DOHH2 (cell line): ENCODE measurements at regions not wholly inside any gene's neighbourhood (a gene's known extent, or its start where the extent isn't known, plus 50 kb on each side); places are given as distances from the start of the nearest gene placed in this dataset.

ENCODE experiments used
- H3F3A ChIP-seq: fragments of 200-600 bp; sonication (generic), shearing (Covaris generic); 2 replicates; pipeline ENCODE4 v1.6.0; 2016; ENCODE audit warnings: antibody characterized with exemption, mild to moderate bottlenecking; ENCODE audit not compliant: control insufficient read depth, insufficient read depth
- H3K27ac ChIP-seq: fragments of 200-600 bp; sonication (generic); 2 replicates; pipeline ENCODE4 v1.5.1; 2014; ENCODE audit warnings: low read depth, mild to moderate bottlenecking, low read length, moderate library complexity
- H3K27me3 ChIP-seq: fragments of 200-600 bp; sonication (generic); 2 replicates; pipeline ENCODE4 v1.6.1; 2014; ENCODE audit warnings: mild to moderate bottlenecking, low read length, mixed read lengths; ENCODE audit not compliant: control insufficient read depth
- H3K36me3 ChIP-seq: fragments of 200-600 bp; sonication (generic); 2 replicates; pipeline ENCODE4 v1.6.1; 2014; ENCODE audit warnings: mild to moderate bottlenecking, low read length, moderate library complexity, mixed read lengths; ENCODE audit not compliant: control insufficient read depth
- H3K4me1 ChIP-seq: fragments of 200-600 bp; sonication (generic); 2 replicates; pipeline ENCODE4 v1.6.1; 2014; ENCODE audit warnings: mild to moderate bottlenecking, low read length, mixed read lengths; ENCODE audit not compliant: control insufficient read depth
- H3K4me2 ChIP-seq: fragments of 200-600 bp; sonication (generic); 2 replicates; pipeline ENCODE4 v1.6.0; 2014; ENCODE audit warnings: mild to moderate bottlenecking, low read length, moderate library complexity
- H3K4me3 ChIP-seq: fragments of 200-600 bp; sonication (generic); 2 replicates; pipeline ENCODE4 v1.5.1; 2014; ENCODE audit warnings: mild to moderate bottlenecking, low read length, mixed read lengths
- H3K79me2 ChIP-seq: fragments of 200-600 bp; sonication (generic); 2 replicates; pipeline ENCODE4 v1.6.1; 2014; ENCODE audit warnings: mild to moderate bottlenecking, low read length, mixed read lengths; ENCODE audit not compliant: control insufficient read depth
- H3K9me2 ChIP-seq: fragments of 200-600 bp; sonication (generic); replicated peaks from 2 replicates; pipeline ENCODE4 v1.6.1; 2014; ENCODE audit warnings: mild to moderate bottlenecking, low read length, mixed read lengths; ENCODE audit not compliant: control insufficient read depth
- H3K9me3 ChIP-seq: fragments of 200-600 bp; sonication (generic); 2 replicates; pipeline ENCODE4 v1.6.1; 2014; ENCODE audit warnings: antibody characterized with exemption, low read length, mixed read lengths; ENCODE audit not compliant: control insufficient read depth, insufficient read depth
- H4K20me1 ChIP-seq: fragments of 200-600 bp; sonication (generic); 2 replicates; pipeline ENCODE4 v1.6.0; 2014; ENCODE audit warnings: low read depth, mild to moderate bottlenecking, antibody characterized with exemption, low read length, moderate library complexity; ENCODE audit not compliant: control insufficient read depth, insufficient read depth
- CTCF ChIP-seq: fragments of 200-600 bp; sonication (generic); IDR thresholded peaks from one replicate; pipeline ENCODE4 v1.5.1; 2014; ENCODE audit warnings: antibody characterized with exemption, mild to moderate bottlenecking, low read depth, low read length; ENCODE audit not compliant: poor library complexity, severe bottlenecking
- EZH2phosphoT487 ChIP-seq: fragments of 200-600 bp; sonication (generic); IDR thresholded peaks from 2 replicates; pipeline ENCODE4 v1.6.1; 2017; ENCODE audit warnings: borderline replicate concordance, mild to moderate bottlenecking, antibody characterized with exemption, low read length, moderate library complexity, mixed read lengths

GRCh38 chr10:6689036-6689435 is 109.0 kb upstream of the PRKCQ start:
- no peak overlapping the region for H3K27ac ChIP-seq
- H3K36me3 ChIP-seq, result no peaks in the 10 kb centered on the region
- peaks cover 7% of the 10 kb centered on the region for H3K27me3 ChIP-seq
- H3K9me3 ChIP-seq, result no peaks in the 10 kb centered on the region
- H3K9me2 ChIP-seq, result no peaks in the 10 kb centered on the region
- no peak for TF ChIP-seq EZH2phosphoT487
- TF ChIP-seq CTCF, result no peak
- H3K4me1 ChIP-seq, result no peaks in the 10 kb centered on the region
- H3K79me2 ChIP-seq, result no peaks in the 10 kb centered on the region
- H3K4me3 ChIP-seq, result no peak overlapping the region
- H4K20me1 ChIP-seq, result no peaks in the 10 kb centered on the region
- H3K4me2 ChIP-seq, result no peak overlapping the region
- H3F3A ChIP-seq, result no peaks in the 10 kb centered on the region

GRCh38 chr10:6680735-6681134 is 100.7 kb upstream of the PRKCQ start:
- Histone ChIP-seq H4K20me1 (no peaks in the 10 kb centered on the region), H3K4me2 (no peak overlapping the region), H3K9me2 (no peaks in the 10 kb centered on the region), H3K4me1 (no peaks in the 10 kb centered on the region), H3K79me2 (no peaks in the 10 kb centered on the region), H3K27me3 (peaks cover 7% of the 10 kb centered on the region; the same call in 1 of the 2 replicates), H3K4me3 (no peak overlapping the region), H3K27ac (no peak overlapping the region), H3F3A (no peaks in the 10 kb centered on the region), H3K36me3 (no peaks in the 10 kb centered on the region), H3K9me3 (no peaks in the 10 kb centered on the region)
- TF ChIP-seq CTCF (no peak), EZH2phosphoT487 (no peak)

- Histone ChIP-seq H3K27me3 (peaks cover 16% of the 10 kb centered on the region; the same call in 1 of the 2 replicates), H3K9me2 (no peaks in the 10 kb centered on the region), H3K4me1 (peaks cover 8% of the 10 kb centered on the region), H3K36me3 (no peaks in the 10 kb centered on the region), H4K20me1 (no peaks in the 10 kb centered on the region), H3F3A (no peaks in the 10 kb centered on the region), H3K27ac (no peak overlapping the region), H3K9me3 (no peaks in the 10 kb centered on the region), H3K4me3 (no peak overlapping the region), H3K4me2 (no peak overlapping the region), H3K79me2 (no peaks in the 10 kb centered on the region)
- TF ChIP-seq EZH2phosphoT487, result no peak
- no peak for TF ChIP-seq CTCF
Measured at GRCh38 chr10:6678956-6679355, 98.9 kb upstream of the PRKCQ start.
